ENCODE measurements at regions not wholly inside any gene's neighbourhood (a gene's known extent, or its start where the extent isn't known, plus 50 kb on each side); places are given as distances from the start of the nearest gene placed in this dataset.

GRCh38 chr13:50451609-50452008, 391.9 kb downstream of the DLEU7 start:
- H3K9me3 ChIP-seq (ENCODE audit: control insufficient read depth, insufficient read depth, low read depth, low read length) = no peaks in the 10 kb centered on the region
- TF ChIP-seq, protein P1, sequence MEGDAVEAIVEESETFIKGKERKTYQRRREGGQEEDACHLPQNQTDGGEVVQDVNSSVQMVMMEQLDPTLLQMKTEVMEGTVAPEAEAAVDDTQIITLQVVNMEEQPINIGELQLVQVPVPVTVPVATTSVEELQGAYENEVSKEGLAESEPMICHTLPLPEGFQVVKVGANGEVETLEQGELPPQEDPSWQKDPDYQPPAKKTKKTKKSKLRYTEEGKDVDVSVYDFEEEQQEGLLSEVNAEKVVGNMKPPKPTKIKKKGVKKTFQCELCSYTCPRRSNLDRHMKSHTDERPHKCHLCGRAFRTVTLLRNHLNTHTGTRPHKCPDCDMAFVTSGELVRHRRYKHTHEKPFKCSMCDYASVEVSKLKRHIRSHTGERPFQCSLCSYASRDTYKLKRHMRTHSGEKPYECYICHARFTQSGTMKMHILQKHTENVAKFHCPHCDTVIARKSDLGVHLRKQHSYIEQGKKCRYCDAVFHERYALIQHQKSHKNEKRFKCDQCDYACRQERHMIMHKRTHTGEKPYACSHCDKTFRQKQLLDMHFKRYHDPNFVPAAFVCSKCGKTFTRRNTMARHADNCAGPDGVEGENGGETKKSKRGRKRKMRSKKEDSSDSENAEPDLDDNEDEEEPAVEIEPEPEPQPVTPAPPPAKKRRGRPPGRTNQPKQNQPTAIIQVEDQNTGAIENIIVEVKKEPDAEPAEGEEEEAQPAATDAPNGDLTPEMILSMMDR (conservative IDR thresholded peaks at IDR 0.05 in 1 of 2, IDR thresholded peaks at IDR 0.05 in 1 of 2; ENCODE audit: low read depth in 1 of 2, low read length in 2 of 2) = no peak
- H3K27ac ChIP-seq (ENCODE audit: insufficient read depth, low read length) = no peak overlapping the region
- no peaks in the 10 kb centered on the region for H4K20me1 ChIP-seq (ENCODE audit: control insufficient read depth, extremely low read depth, insufficient read depth, low read length)
- H3K36me3 ChIP-seq (ENCODE audit: control insufficient read depth, insufficient read depth, low read length) = no peaks in the 10 kb centered on the region
- no peak overlapping the region for H2AFZ ChIP-seq (ENCODE audit: low read length)
- no peaks in the 10 kb centered on the region for H3K79me2 ChIP-seq (ENCODE audit: control insufficient read depth, insufficient read depth, low read length)
- no peaks in the 10 kb centered on the region for H3K27me3 ChIP-seq (ENCODE audit: control insufficient read depth, insufficient read depth, low read length)
- no peak overlapping the region for H3K9ac ChIP-seq (ENCODE audit: insufficient read depth, low read length)
- H3K4me2 ChIP-seq (ENCODE audit: extremely low read depth, insufficient read depth, low read length) = no peak overlapping the region
- H3K4me3 ChIP-seq (replicated peaks in 1 of 4; ENCODE audit: control extremely low read depth in 1 of 4, insufficient read depth in 1 of 4, low read depth in 3 of 4, low read length in 4 of 4) = no peak overlapping the region
- no peak for DNase-seq (ENCODE audit: low read depth in 2 of 2)
- no peaks in the 10 kb centered on the region for H3K4me1 ChIP-seq (ENCODE audit: control insufficient read depth, extremely low read depth, insufficient read depth, low read length)

DNA sequence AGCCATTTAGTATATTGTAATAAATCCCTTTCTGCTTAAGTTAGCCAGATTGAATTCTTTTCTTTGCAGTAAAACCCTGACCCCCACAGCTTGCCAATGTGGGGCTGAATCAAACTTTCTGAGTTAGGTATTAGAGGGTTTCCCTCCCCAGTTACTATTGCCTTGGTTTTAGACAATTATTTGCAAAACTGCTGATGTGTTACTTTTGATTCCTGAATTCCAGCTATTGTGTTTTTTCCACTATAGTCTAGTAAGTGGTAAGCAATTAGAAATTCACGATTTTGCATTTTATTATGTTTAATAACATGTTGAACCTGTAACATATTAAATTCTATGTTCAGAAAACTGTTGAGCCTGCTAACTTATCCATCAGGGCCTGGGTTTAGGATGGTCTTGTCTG, 391.5 kb downstream of the DLEU7 start:
- no peaks in the 10 kb centered on the region for H3K36me3 ChIP-seq (ENCODE audit: control insufficient read depth, insufficient read depth, low read length)
- H3K79me2 ChIP-seq (ENCODE audit: control insufficient read depth, insufficient read depth, low read length) = no peaks in the 10 kb centered on the region
- H4K20me1 ChIP-seq (ENCODE audit: control insufficient read depth, extremely low read depth, insufficient read depth, low read length) = no peaks in the 10 kb centered on the region
- TF ChIP-seq EZH2 (IDR thresholded peaks at IDR 0.05; ENCODE audit: low read length, missing control alignments) = no peak
- TF ChIP-seq, protein P1 (conservative IDR thresholded peaks at IDR 0.05 in 1 of 2, IDR thresholded peaks at IDR 0.05 in 1 of 2; ENCODE audit: low read depth in 1 of 2, low read length in 2 of 2) = no peak
- H3K4me3 ChIP-seq (replicated peaks in 1 of 4; ENCODE audit: control extremely low read depth in 1 of 4, insufficient read depth in 1 of 4, low read depth in 3 of 4, low read length in 4 of 4) = no peak overlapping the region
- H3K9me3 ChIP-seq (ENCODE audit: control insufficient read depth, insufficient read depth, low read depth, low read length) = no peaks in the 10 kb centered on the region
- H3K27ac ChIP-seq (ENCODE audit: insufficient read depth, low read length) = no peak overlapping the region
- no peaks in the 10 kb centered on the region for H3K4me1 ChIP-seq (ENCODE audit: control insufficient read depth, extremely low read depth, insufficient read depth, low read length)
- no peak overlapping the region for H3K4me2 ChIP-seq (ENCODE audit: extremely low read depth, insufficient read depth, low read length)
- no peaks in the 10 kb centered on the region for H3K27me3 ChIP-seq (ENCODE audit: control insufficient read depth, insufficient read depth, low read length)
- no peak for DNase-seq (ENCODE audit: low read depth in 2 of 2)
- H2AFZ ChIP-seq (ENCODE audit: low read length) = no peak overlapping the region
- H3K9ac ChIP-seq (ENCODE audit: insufficient read depth, low read length) = no peak overlapping the region

GRCh38 chr13:50452756-50453155, 390.7 kb downstream of the DLEU7 start:
- no peak overlapping the region for H2AFZ ChIP-seq (ENCODE audit: low read length)
- no peaks in the 10 kb centered on the region for H3K4me1 ChIP-seq (ENCODE audit: control insufficient read depth, extremely low read depth, insufficient read depth, low read length)
- no peak overlapping the region for H3K4me2 ChIP-seq (ENCODE audit: extremely low read depth, insufficient read depth, low read length)
- H3K9me3 ChIP-seq (ENCODE audit: control insufficient read depth, insufficient read depth, low read depth, low read length) = no peaks in the 10 kb centered on the region
- DNase-seq (ENCODE audit: low read depth in 2 of 2) = no peak
- TF ChIP-seq EZH2 (IDR thresholded peaks at IDR 0.05; ENCODE audit: low read length, missing control alignments) = no peak
- TF ChIP-seq, protein P1 (conservative IDR thresholded peaks at IDR 0.05 in 1 of 2, IDR thresholded peaks at IDR 0.05 in 1 of 2; ENCODE audit: low read depth in 1 of 2, low read length in 2 of 2) = no peak
- no peak overlapping the region for H3K4me3 ChIP-seq (replicated peaks in 1 of 4; ENCODE audit: control extremely low read depth in 1 of 4, insufficient read depth in 1 of 4, low read depth in 3 of 4, low read length in 4 of 4)
- no peaks in the 10 kb centered on the region for H3K36me3 ChIP-seq (ENCODE audit: control insufficient read depth, insufficient read depth, low read length)
- H3K79me2 ChIP-seq (ENCODE audit: control insufficient read depth, insufficient read depth, low read length) = no peaks in the 10 kb centered on the region
- no peaks in the 10 kb centered on the region for H4K20me1 ChIP-seq (ENCODE audit: control insufficient read depth, extremely low read depth, insufficient read depth, low read length)
- no peaks in the 10 kb centered on the region for H3K27me3 ChIP-seq (ENCODE audit: control insufficient read depth, insufficient read depth, low read length)
- H3K9ac ChIP-seq (ENCODE audit: insufficient read depth, low read length) = no peak overlapping the region
- no peak overlapping the region for H3K27ac ChIP-seq (ENCODE audit: insufficient read depth, low read length)

Data from fibroblast of lung (primary cell).